HFFc6 (cell line): ENCODE measurements at regions not wholly inside any gene's neighbourhood (a gene's known extent, or its start where the extent isn't known, plus 50 kb on each side); places are given as distances from the start of the nearest gene placed in this dataset.

Experiments
- DNase-seq: peaks from one replicate; pipeline ENCODE4 v3.0.0-alpha.2; 2018
- H3K27ac Mint-ChIP-seq: 2 replicates; pipeline ENCODE4 v1.8.0; 2020; ENCODE audit warnings: mild to moderate bottlenecking, mixed read lengths
- H3K27me3 Mint-ChIP-seq: 2 replicates; pipeline ENCODE4 v1.8.0; 2021; ENCODE audit warnings: mild to moderate bottlenecking, moderate library complexity, mixed read lengths; ENCODE audit not compliant: insufficient read depth
- H3K36me3 Mint-ChIP-seq: 2 replicates; pipeline ENCODE4 v1.8.0; 2021; ENCODE audit warnings: low read depth, mixed read lengths
- H3K4me1 Mint-ChIP-seq: 2 replicates; pipeline ENCODE4 v1.8.0; 2020; ENCODE audit warnings: low read depth, mixed read lengths
- H3K4me3 Mint-ChIP-seq: 2 replicates; pipeline ENCODE4 v1.8.0; 2020; ENCODE audit warnings: mild to moderate bottlenecking, moderate library complexity, mixed read lengths
- H3K9me3 Mint-ChIP-seq: 2 replicates; pipeline ENCODE4 v1.8.0; 2020; ENCODE audit warnings: mild to moderate bottlenecking, mixed read lengths
- CTCF ChIP-seq: fragments of 200-600 bp; sonication (generic); IDR thresholded peaks from 2 replicates; pipeline ENCODE4 v1.5.0; 2021; ENCODE audit warnings: antibody characterized with exemption, mild to moderate bottlenecking

- DNase-seq, result no peak
- TF ChIP-seq CTCF, result no peak
- Mint-ChIP-seq H3K4me1 (no peaks in the 10 kb centered on the region), H3K27ac (no peak overlapping the region), H3K4me3 (no peak overlapping the region), H3K9me3 (no peaks in the 10 kb centered on the region; the same call in 1 of the 2 replicates), H3K36me3 (no peaks in the 10 kb centered on the region), H3K27me3 (no peaks in the 10 kb centered on the region)
Observed at GRCh38 chr6:78398292-78398691, 469.1 kb upstream of the IRAK1BP1 start.

DNA sequence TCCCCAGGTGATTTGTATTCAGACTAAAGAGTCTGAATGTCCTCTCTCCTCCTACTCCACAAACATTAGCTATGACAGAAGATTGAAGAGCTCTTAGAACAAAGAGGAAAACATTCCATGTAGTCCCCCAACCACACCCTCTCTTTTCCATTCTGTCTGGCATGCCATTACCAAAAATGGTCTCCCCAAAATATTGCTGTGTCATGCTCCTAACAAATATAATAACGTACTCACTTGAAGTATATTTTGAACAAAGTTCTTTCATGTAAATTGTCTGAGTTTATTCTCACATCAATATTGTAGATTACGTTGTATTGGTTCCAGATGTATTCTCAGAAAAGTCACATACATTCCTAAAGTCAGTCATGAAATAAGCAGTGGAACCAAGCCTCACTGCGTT is 467.3 kb upstream of the IRAK1BP1 start:
- TF ChIP-seq CTCF, result no peak
- Mint-ChIP-seq H3K27ac (no peak overlapping the region), H3K9me3 (no peaks in the 10 kb centered on the region; the same call in 1 of the 2 replicates), H3K4me1 (no peaks in the 10 kb centered on the region), H3K4me3 (no peak overlapping the region), H3K27me3 (no peaks in the 10 kb centered on the region), H3K36me3 (no peaks in the 10 kb centered on the region)
- DNase-seq, result no peak

- Mint-ChIP-seq H3K4me1 (no peaks in the 10 kb centered on the region; the same call in 1 of the 2 replicates), H3K36me3 (no peaks in the 10 kb centered on the region), H3K27me3 (no peaks in the 10 kb centered on the region), H3K4me3 (no peak overlapping the region), H3K27ac (no peak overlapping the region), H3K9me3 (no peaks in the 10 kb centered on the region)
- no peak for TF ChIP-seq CTCF
- DNase-seq, result no peak
Observed at GRCh38 chr6:78427386-78427785, 440.0 kb upstream of the IRAK1BP1 start.

DNA sequence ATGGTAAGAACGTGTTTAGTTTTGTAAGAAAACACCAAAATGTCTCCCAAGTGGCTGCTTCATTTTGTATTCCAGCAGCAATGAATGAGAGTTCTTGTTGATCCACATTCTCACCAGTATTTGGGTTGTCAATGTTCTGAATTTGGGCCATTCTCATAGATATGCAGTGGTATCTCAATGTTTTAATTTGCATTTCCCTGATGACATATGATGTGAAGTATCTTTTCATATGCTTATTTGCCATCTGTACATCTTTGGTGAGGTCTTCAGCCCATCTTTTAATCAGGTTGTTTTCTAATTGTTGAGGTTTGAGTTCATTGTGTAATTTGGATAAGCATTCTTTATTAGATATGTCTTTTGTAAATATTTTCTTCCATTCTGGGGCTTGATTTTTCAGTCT is 436.8 kb upstream of the IRAK1BP1 start:
- no peak for DNase-seq
- H3K36me3 Mint-ChIP-seq, result no peaks in the 10 kb centered on the region
- H3K4me1 Mint-ChIP-seq, result no peaks in the 10 kb centered on the region; the same call in 1 of the 2 replicates
- H3K4me3 Mint-ChIP-seq, result no peak overlapping the region
- H3K27ac Mint-ChIP-seq, result no peak overlapping the region
- H3K9me3 Mint-ChIP-seq, result no peaks in the 10 kb centered on the region
- TF ChIP-seq CTCF, result no peak
- H3K27me3 Mint-ChIP-seq, result no peaks in the 10 kb centered on the region

DNA sequence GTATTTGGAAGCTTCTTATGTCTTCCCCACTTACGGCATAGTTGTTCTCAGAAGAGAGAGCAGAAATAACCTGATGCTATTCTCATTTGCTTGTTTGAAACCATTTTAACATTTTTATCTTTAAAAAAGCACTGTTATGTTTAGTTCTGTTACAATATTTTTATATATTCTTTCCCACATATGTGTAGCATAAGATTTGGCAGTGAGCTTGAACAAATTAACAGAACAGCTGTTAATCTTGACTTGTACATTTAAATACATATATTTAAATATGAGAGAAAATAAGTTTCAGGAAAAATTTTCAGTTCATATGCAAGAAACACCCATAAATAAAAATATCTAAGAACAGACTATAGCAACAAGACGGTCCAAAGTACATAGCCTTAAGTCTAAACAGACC is 431.7 kb upstream of the IRAK1BP1 start:
- no peak overlapping the region for H3K4me3 Mint-ChIP-seq
- no peaks in the 10 kb centered on the region; the same call in 1 of the 2 replicates for H3K4me1 Mint-ChIP-seq
- no peaks in the 10 kb centered on the region for H3K36me3 Mint-ChIP-seq
- no peak for DNase-seq
- no peak for TF ChIP-seq CTCF
- H3K27ac Mint-ChIP-seq, result no peak overlapping the region
- no peaks in the 10 kb centered on the region for H3K9me3 Mint-ChIP-seq
- H3K27me3 Mint-ChIP-seq, result no peaks in the 10 kb centered on the region; the same call in 1 of the 2 replicates

GRCh38 chr6:78436335-78436734 is 431.0 kb upstream of the IRAK1BP1 start:
- peak; percentile 45 for DNase-seq
- H3K9me3 Mint-ChIP-seq, result no peaks in the 10 kb centered on the region

More at GRCh38 chr6:78436335-78436734, 431.0 kb upstream of the IRAK1BP1 start:
- Mint-ChIP-seq H3K27me3 (no peaks in the 10 kb centered on the region; the same call in 1 of the 2 replicates), H3K27ac (no peak overlapping the region), H3K4me3 (no peak overlapping the region), H3K36me3 (no peaks in the 10 kb centered on the region), H3K4me1 (no peaks in the 10 kb centered on the region; the same call in 1 of the 2 replicates)
- peak; percentile 79 for TF ChIP-seq CTCF
